HG02943 (cell line): ENCODE measurements at regions not wholly inside any gene's neighbourhood (a gene's known extent, or its start where the extent isn't known, plus 50 kb on each side); places are given as distances from the start of the nearest gene placed in this dataset.
"Not testable (repeated sequence)": the region's sequence is repeated elsewhere in the genome, so short reads cannot be mapped to it uniquely, and the experiment has no call there.

Source experiments
- ATAC-seq: cut with Tn5 transposase; IDR thresholded peaks from one replicate; pipeline ENCODE4 v1.9.1; 2021; ENCODE audit warnings: mild to moderate bottlenecking, low read depth, moderate library complexity; ENCODE audit not compliant: unreplicated experiment

DNA sequence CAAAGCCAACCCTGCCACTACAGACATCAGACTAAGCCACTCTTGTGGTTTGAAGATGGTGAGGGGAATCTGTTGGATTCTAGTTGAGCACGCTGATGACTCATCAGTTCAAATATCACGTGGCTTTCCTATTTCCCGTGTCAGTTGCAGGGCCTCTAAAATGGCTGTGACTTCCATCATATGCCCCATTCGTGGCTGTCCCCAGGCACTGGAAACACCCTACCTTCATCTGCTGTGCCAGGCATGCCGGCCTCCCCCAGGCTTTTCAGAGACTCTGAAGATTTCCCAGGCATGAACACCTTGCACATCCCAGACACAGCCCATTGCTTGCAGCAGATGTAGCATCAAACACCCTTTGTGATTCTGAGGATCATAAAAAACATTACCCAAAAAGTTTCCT lies 659.9 kb downstream of the UQCRFS1 start:
- ATAC-seq: no peak

DNA sequence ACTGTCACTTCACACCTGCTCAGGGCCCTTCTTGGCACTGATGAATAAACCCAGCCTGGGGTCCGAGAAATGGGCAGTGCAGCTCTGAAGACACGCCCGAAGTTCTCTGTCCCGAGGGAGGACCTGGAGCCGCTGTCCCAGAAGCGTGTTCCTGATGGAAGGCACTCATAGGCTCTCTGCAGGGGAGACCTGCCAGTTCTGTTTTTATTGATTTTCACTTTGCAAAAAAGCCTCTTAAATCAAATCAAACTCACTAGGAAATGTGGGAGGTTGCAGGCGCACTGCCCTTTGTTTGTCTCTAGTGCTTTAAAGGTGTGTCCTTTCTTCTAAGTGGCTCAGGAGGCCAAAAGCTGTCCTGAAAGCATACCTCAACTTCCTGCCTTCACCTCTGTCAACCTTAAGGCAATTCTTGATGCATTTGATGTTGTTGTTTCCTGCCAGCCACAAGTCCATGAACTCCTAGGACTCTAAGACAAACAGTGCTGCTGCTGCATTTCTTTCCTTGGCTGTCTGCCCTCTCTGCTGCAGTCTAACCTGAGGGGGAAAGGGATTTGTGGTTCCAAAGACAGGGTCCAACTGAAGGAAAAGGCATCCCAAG lies 663.2 kb downstream of the UQCRFS1 start:
- no peak for ATAC-seq

DNA sequence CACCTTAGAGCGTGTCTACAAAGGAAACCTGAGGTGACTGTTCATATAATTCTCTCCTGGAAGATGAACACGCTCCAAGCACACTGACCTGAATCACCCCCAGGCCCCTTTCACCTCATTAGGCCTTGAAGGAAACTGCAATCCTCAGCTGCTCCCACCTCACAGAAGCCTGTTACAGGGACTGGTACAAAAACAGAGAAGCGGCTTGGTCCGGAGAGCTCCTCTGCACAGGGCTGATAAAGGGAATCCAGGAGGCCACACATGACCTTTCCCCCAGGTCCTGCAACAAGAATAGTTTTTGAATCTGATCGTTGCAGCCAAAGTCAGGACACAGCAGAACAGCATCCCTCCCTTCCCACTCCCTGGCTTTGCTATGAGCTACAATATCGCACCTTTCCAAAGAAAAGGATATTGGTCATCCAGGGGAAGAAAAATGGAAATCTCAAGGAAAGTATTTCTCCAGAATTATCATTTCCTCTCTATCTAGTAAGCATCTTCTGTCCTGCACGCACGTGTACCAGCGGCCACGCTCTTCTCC lies 666.7 kb downstream of the UQCRFS1 start:
- ATAC-seq: no peak

- ATAC-seq: not testable (repeated sequence)
Observed at GRCh38 chr19:28545397-28545796, 667.6 kb downstream of the UQCRFS1 start.

DNA sequence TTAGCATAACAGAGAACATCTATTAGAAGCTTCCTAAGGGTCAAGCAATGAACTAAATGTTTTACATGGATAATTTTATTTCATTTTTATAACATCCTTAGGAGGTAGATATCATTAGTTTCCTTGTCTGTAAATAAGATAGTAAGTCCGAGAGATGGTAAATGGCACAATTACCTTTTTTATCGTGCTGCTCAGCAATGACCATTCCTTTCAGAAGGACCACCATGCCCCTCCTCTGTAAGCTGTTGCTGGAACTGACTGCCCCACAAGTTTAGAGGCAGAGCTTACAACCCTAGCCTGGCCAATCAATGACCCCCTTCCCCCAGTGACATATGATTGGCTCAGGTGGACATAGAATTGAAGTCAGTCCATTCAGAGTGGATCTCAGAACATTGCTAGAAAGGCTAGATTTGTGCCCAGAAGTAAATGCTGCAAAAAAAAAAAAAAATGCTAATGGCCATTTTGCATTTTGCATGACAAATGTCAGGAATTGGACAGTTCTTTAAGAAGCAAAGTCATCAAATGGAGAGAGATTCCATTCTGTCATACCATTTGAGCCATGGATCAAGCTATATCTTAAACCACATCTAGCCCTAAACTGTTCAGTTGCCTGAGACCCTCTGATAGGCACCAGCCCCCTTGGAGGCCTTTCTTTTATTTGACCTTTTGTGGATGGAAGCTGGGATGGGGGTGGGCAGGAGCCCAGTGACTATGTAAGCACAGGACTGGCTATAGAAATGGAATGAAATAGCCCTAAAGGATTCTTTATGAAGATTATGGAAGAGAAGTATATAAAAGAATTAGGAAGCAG lies 668.3 kb downstream of the UQCRFS1 start:
- ATAC-seq: no peak

DNA sequence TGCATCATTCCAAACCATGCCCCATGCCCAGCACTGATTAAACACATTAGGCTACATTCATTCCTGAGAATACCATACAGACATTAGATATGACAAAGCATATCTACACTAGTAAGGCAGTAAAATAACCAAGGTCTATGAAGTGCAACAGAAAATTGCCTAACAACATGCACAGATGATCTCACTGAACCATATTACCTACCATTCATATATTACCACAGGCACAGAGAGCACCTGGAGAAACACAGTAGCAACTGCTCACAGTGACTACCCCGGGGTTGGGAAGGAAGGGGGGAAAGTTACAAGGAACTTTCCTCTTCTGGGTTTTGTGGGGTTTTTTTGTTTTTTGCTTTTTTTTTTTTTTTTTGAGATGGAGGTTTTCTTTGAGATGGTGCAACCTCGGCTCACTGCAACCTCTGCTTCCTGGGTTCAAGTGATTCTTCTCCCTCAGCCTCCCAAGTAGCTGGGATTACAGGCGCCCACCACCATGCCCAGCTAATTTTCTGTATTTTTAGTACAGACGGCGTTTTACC lies 669.6 kb downstream of the UQCRFS1 start:
- ATAC-seq: no peak

GRCh38 chr19:28542394-28543243 lies 670.3 kb downstream of the UQCRFS1 start:
- ATAC-seq: peak; percentile 76

DNA sequence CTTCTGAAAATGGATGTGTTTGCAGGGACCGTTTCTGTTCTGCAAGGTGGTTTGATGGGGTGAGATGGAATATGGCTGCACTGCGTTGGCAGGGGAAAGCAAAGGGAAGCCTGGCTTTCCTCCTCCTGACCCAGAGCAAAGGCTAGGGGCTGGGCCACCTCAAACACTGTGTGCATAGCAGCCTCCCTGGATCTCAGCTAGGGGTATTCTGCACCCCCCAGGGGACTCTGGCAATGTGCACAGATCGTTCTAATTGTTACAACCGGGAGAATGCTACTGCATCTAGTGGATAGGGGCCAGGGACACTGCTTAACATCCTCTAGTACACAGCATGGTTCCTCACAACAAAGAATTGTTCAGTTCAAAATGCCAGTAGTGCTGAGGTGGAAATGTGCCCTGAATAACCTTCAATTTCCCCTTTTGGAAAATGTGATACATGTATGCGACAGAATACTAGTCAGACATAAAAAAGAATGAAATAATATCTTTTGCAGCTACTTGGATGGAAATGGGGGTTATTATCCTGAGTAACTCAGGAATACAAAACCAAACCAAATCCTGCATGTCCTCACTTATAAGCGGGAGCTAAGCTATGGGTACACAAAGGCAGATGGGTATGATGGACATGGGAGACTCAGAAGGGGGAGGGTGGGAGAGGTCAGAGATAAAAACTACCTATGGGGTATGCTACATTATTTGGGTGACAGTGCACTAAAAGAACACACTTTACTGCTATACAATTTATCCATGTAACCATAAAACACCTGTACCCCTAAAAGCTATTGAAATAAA lies 671.2 kb downstream of the UQCRFS1 start:
- no peak for ATAC-seq

- ATAC-seq: no peak
Observed at GRCh38 chr19:28541029-28541428, 671.9 kb downstream of the UQCRFS1 start.

GRCh38 chr19:28540385-28540784 lies 672.6 kb downstream of the UQCRFS1 start:
- ATAC-seq: not testable (repeated sequence)

- ATAC-seq: no peak
Observed at GRCh38 chr19:28539759-28540158, 673.2 kb downstream of the UQCRFS1 start.

- not testable (repeated sequence) for ATAC-seq
Observed at GRCh38 chr19:28538579-28538978, 674.4 kb downstream of the UQCRFS1 start.

DNA sequence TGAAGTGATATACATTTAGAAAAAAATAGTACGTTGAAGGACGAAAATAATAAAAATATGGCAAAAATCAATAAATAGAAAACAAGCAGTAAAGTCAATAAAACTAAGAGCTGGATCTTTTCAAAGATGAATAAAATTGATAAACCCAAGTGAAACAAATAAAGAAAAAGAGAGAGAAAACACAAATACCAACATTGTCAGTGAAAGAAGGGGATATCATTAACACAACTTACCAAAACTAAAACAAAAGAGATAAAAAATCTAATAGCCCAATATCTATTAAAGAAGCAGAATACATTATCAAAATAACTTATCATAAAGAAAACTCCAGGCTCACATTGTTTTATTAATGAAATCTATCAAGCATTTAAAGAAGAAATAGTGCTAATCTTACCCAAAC lies 675.1 kb downstream of the UQCRFS1 start:
- ATAC-seq: no peak

DNA sequence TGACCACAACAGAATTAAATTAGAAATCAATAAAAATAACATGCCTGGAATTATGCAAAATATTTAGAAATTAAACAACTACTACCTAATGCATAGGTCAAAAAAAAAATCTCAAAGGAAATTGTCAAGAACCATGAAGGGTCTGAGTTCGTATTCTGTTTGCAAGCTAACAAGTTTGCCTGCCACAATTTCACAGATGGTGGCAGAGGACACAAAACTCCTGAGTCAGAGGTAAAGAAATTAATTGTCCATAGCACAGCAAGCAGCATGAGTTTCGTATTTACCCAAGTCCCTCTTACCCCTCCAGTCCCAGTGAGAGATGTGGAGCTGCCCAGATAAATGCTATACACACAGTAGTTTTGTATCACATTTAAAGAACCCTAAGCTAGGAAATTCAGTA lies 675.9 kb downstream of the UQCRFS1 start:
- no peak for ATAC-seq

DNA sequence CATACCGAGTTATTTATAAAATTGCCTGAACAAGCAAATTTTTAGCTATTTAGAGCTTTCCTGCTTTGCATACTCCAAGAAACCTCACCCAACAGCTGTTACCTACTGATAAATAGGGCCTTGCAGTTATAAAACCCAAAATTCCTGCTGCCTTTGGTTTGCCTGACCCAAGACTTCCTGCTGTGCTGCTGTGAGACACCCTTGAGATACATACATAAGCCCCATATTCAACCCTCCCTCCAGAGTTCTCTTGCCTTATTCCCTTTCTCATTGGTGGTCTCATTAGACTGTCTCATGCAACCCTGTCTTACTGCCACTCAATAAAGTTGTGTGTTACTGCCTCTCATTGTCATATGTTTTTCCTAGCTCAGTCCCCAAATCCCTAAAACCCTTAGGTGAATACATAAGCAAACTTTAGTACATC lies 677.6 kb downstream of the UQCRFS1 start:
- ATAC-seq: no peak

DNA sequence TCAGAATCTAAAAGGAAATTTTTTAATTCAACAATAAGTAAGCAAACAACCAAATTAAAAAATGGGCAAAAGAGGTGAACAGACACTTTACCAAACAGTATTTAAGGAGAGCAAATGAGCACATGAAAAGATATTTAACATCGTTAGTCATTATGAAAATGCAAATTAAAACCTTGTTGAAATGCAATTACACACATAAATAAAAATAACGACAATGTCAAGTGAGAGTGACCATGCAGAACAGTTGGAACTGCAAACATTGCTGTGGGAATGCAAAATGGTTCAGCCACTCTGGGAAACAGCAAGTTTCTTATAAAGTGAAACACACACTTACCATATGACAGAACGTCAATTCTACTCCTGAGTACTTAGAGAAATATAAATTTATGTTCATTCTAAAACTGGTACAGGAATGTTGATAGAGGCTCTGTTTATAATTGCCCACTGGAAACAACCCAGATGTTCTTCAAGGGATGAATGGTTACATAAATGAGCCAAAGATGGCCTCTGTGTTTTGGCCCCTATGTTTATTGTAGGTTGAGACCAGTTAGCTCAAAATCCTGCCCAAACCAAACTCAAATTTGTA lies 678.1 kb downstream of the UQCRFS1 start:
- no peak for ATAC-seq

DNA sequence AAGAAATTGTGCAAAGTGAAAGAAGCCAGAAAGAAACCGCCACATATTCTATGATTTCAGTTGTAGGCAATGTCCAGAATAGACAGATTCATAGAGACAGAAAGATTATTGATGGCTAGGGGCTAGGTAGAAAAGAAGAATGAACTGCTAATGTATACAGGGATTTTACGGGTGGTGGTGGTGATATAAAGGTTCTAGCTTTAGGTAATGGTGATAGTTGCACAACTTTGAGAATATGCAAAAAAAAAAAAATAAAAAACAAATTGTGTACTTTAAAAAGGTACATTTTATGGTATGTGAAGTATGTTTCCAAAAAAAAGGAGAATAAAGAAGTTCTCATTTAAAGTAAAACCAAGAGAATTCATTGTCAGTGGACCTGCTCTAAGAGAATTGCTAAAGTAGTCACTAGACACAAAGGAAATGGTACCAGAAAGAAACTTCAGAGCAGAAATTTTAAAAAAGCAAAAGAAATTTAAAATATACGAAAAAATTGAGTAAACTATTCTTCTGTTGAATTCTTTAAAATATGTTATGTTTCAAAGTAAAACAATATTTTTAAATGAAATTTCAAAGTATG lies 680.1 kb downstream of the UQCRFS1 start:
- no peak for ATAC-seq

GRCh38 chr19:28531979-28532378 lies 681.0 kb downstream of the UQCRFS1 start:
- ATAC-seq: no peak

- no peak for ATAC-seq
Observed at GRCh38 chr19:28530406-28531035, 682.4 kb downstream of the UQCRFS1 start.
